B cell (primary cell): ENCODE measurements at regions not wholly inside any gene's neighbourhood (a gene's known extent, or its start where the extent isn't known, plus 50 kb on each side); places are given as distances from the start of the nearest gene placed in this dataset.

Experiments used
- ATAC-seq: fragments of 200-7000 bp; cut with Tn5 transposase; one replicate; pipeline ENCODE4 v1.10.0; 2021; ENCODE audit warnings: low read depth, mild to moderate bottlenecking, moderate number of reproducible peaks, moderate library complexity
- CTCF ChIA-PET: fragments of 350-600 bp; sonication (Branson Sonifier 250); formaldehyde crosslinking; loops from one replicate; lab custom pipeline; 2021; ENCODE audit warnings: antibody characterized with exemption, inconsistent platforms; lab: Charles Lee
- POLR2A ChIA-PET: fragments of 350-600 bp; sonication (Branson Sonifier 250); formaldehyde crosslinking; loops from one replicate; lab custom pipeline; 2021; ENCODE audit warnings: antibody characterized with exemption; lab: Charles Lee
- DNase-seq: peaks from one replicate; pipeline ENCODE4 v3.0.0; 2013
- H2AFZ ChIP-seq: 2 replicates; pipeline ENCODE4 v1.6.1; 2012; ENCODE audit warnings: mild to moderate bottlenecking, low read depth, low read length; ENCODE audit not compliant: insufficient read depth, poor library complexity, severe bottlenecking
- H3K27ac ChIP-seq, 2 donors: 1 replicate in 1 of 2; 2 replicates in 1 of 2; pipeline ENCODE4 v1.5.1; 2012 to 2013; ENCODE audit warnings: low read length in 2 of 2, mild to moderate bottlenecking in 2 of 2, moderate library complexity in 1 of 2
- H3K27me3 ChIP-seq, 4 experiments: fragments of 200-600 bp in 1 of 4; sonication (generic) in 1 of 4; replicated peaks in 1 of 4; 1 replicate in 2 of 4; 2 replicates in 2 of 4; pipeline versions ENCODE4 v1.6.1 to v1.7.0; 2013 to 2016; ENCODE audit warnings: low read length in 3 of 4, mild to moderate bottlenecking in 2 of 4, mixed read lengths in 1 of 4, moderate library complexity in 1 of 4; ENCODE audit not compliant: insufficient read depth in 4 of 4, control insufficient read depth in 3 of 4; ENCODE audit errors: control extremely low read depth in 1 of 4
- H3K36me3 ChIP-seq, 2 experiments: replicated peaks in 1 of 2; 1 replicate in 1 of 2; 2 replicates in 1 of 2; pipeline versions ENCODE4 v1.6.1 to v1.7.1; 2013; ENCODE audit warnings: low read length in 1 of 2; ENCODE audit not compliant: insufficient read depth in 2 of 2, control insufficient read depth in 1 of 2; ENCODE audit errors: control extremely low read depth in 1 of 2, extremely low read depth in 1 of 2
- H3K4me1 ChIP-seq, 2 donors: fragments of 200-600 bp in 1 of 2; sonication (generic) in 1 of 2; 1 replicate in 1 of 2; 2 replicates in 1 of 2; pipeline versions ENCODE4 v1.5.1 to v1.6.1; 2013 to 2017; ENCODE audit warnings: low read length in 2 of 2; ENCODE audit not compliant: control insufficient read depth in 2 of 2, insufficient read depth in 2 of 2
- H3K4me2 ChIP-seq: replicated peaks from 2 replicates; pipeline ENCODE3; 2012; ENCODE audit warnings: mild to moderate bottlenecking, low read depth, low read length; ENCODE audit not compliant: poor library complexity, severe bottlenecking
- H3K4me3 ChIP-seq, 5 experiments: fragments of 200-600 bp in 1 of 5; sonication (generic) in 1 of 5; 1 replicate in 3 of 5; 2 replicates in 2 of 5; pipeline versions ENCODE4 v1.5.1 to v1.7.0; 2011 to 2016; ENCODE audit warnings: low read length in 4 of 5, mild to moderate bottlenecking in 4 of 5, low read depth in 2 of 5, control low read depth in 1 of 5, moderate library complexity in 1 of 5; ENCODE audit not compliant: insufficient read depth in 1 of 5; ENCODE audit errors: control extremely low read depth in 1 of 5, extremely low read depth in 1 of 5
- H3K79me2 ChIP-seq: fragments of 200-600 bp; sonication (generic); one replicate; pipeline ENCODE4 v1.6.0; 2016; ENCODE audit warnings: low read length; ENCODE audit not compliant: control insufficient read depth, insufficient read depth
- H3K9ac ChIP-seq: fragments of 200-600 bp; sonication (generic); 2 replicates; pipeline ENCODE4 v1.6.1; 2017; ENCODE audit warnings: mild to moderate bottlenecking, low read length, moderate library complexity
- H3K9me3 ChIP-seq, 3 donors: one replicate each; pipeline versions ENCODE4 v1.6.1 to v1.7.1; 2013; ENCODE audit warnings: low read length in 2 of 3; ENCODE audit not compliant: control insufficient read depth in 2 of 3, insufficient read depth in 1 of 3; ENCODE audit errors: control extremely low read depth in 1 of 3
- H4K20me1 ChIP-seq: 2 replicates; pipeline ENCODE4 v1.6.0; 2012; ENCODE audit warnings: mild to moderate bottlenecking, low read length; ENCODE audit not compliant: insufficient read depth, control insufficient read depth, poor library complexity, severe bottlenecking
- H3K27ac Mint-ChIP-seq: one replicate; pipeline ENCODE4 v1.8.0; 2021; ENCODE audit warnings: mixed read lengths
- H3K27me3 Mint-ChIP-seq: one replicate; pipeline ENCODE4 v1.8.0; 2021; ENCODE audit warnings: mixed read lengths
- H3K4me1 Mint-ChIP-seq: one replicate; pipeline ENCODE4 v1.8.0; 2021; ENCODE audit warnings: mixed read lengths
- H3K4me3 Mint-ChIP-seq: one replicate; pipeline ENCODE4 v1.8.0; 2021; ENCODE audit warnings: mixed read lengths
- H3K9me3 Mint-ChIP-seq: one replicate; pipeline ENCODE4 v1.8.0; 2022; ENCODE audit warnings: mixed read lengths; ENCODE audit not compliant: insufficient read depth
- EZH2 ChIP-seq: IDR thresholded peaks from 2 replicates; pipeline ENCODE4 v1.6.1; 2012; ENCODE audit warnings: borderline replicate concordance, low read depth, mild to moderate bottlenecking, moderate library complexity, low read length; ENCODE audit not compliant: insufficient read depth, poor library complexity, severe bottlenecking
- WGBS: methylation state at CpG from one replicate; pipeline ENCODE4 v1.1.5; 2013; ENCODE audit warnings: missing lambda C conversion rate; ENCODE audit not compliant: insufficient coverage; 5-methylcytosine and 5-hydroxymethylcytosine counted together
- intact Hi-C: fragments of 100-400 bp; cut with micrococcal nuclease; formaldehyde crosslinking; loops from one replicate; pipeline ENCODE4 v1.10.0; 2022
- TF ChIP-seq, protein P1 (sequence below): fragments of 200-600 bp; IDR thresholded peaks from one replicate; pipeline ENCODE4 v1.8.0; 2022; ENCODE audit warnings: antibody characterized with exemption, mild to moderate bottlenecking

DNA sequence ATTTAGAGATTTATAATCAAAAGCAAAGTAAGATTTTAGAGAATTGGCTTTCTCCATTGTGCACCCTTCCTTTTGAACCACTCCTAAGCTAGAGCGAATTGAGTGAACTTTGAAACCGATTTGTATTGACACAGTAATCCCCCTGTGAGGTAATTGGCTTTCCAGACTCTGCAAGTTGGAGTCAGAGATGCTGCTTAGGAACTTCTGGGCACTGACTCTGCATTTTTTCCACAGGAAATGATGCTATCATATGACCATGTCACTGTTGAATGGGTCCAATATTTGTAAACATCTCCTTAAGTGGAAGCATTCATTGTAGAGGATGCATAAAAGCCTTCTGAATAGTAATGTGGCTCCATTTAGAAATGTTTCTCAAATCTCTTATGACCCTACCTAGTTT is 394.4 kb upstream of the ZNF608 start:
- Mint-ChIP-seq H3K4me1 (peaks cover 12% of the 10 kb centered on the region), H3K27me3 (no peaks in the 10 kb centered on the region), H3K27ac (no peak overlapping the region), H3K4me3 (no peak overlapping the region), H3K9me3 (no peaks in the 10 kb centered on the region)
- CTCF ChIA-PET, result no interaction called here
- H3K4me3 ChIP-seq, result no peak overlapping the region
- H3K79me2 ChIP-seq, result no peaks in the 10 kb centered on the region
- H4K20me1 ChIP-seq, result no peaks in the 10 kb centered on the region
- H3K27me3 ChIP-seq, result no peaks in the 10 kb centered on the region
- H3K27ac ChIP-seq, result no peak overlapping the region
- 100% methylated on average over 2 of the region's 2 CpGs for WGBS
- DNase-seq (no peak), ATAC-seq (no peak)
- POLR2A ChIA-PET, result no interaction called here
- H3K4me1 ChIP-seq, result peaks cover 3 to 15% of the 10 kb centered on the region in 2 donors
- no peak overlapping the region for H3K9ac ChIP-seq
- no peak overlapping the region for H2AFZ ChIP-seq
- no peaks in the 10 kb centered on the region for H3K9me3 ChIP-seq
- TF ChIP-seq, protein P1, sequence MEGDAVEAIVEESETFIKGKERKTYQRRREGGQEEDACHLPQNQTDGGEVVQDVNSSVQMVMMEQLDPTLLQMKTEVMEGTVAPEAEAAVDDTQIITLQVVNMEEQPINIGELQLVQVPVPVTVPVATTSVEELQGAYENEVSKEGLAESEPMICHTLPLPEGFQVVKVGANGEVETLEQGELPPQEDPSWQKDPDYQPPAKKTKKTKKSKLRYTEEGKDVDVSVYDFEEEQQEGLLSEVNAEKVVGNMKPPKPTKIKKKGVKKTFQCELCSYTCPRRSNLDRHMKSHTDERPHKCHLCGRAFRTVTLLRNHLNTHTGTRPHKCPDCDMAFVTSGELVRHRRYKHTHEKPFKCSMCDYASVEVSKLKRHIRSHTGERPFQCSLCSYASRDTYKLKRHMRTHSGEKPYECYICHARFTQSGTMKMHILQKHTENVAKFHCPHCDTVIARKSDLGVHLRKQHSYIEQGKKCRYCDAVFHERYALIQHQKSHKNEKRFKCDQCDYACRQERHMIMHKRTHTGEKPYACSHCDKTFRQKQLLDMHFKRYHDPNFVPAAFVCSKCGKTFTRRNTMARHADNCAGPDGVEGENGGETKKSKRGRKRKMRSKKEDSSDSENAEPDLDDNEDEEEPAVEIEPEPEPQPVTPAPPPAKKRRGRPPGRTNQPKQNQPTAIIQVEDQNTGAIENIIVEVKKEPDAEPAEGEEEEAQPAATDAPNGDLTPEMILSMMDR, result no peak
- intact Hi-C loops, result no loop called here
- no peaks in the 10 kb centered on the region for H3K36me3 ChIP-seq
- H3K4me2 ChIP-seq, result no peak overlapping the region

DNA sequence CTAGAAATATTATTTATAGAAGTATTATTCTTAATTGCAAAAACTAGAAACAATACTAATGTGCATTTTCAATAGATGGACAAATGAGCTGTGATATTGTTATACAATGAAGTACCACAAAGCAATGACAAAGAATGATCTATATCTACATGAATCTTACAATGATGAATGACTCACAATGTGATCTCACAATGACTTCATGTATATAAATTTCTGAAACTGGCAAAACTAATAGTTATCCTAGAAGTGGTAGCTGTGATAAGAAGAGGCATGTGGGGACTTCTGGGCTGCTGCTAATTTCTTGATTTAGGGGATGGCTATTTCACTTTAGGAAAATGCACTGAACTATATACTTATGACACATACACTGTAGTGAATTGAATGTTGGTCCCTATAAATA is 396.0 kb upstream of the ZNF608 start:
- TF ChIP-seq, protein P1, result no peak
- TF ChIP-seq EZH2, result no peak
- ChIA-PET CTCF (no interaction called here), POLR2A (no interaction called here)
- Mint-ChIP-seq H3K4me1 (peaks cover 12% of the 10 kb centered on the region), H3K27me3 (no peaks in the 10 kb centered on the region), H3K27ac (no peak overlapping the region), H3K4me3 (no peak overlapping the region), H3K9me3 (no peaks in the 10 kb centered on the region)
- no peaks in the 10 kb centered on the region for H3K9me3 ChIP-seq
- H3K79me2 ChIP-seq, result no peaks in the 10 kb centered on the region
- no peak overlapping the region for H3K4me2 ChIP-seq
- H3K27me3 ChIP-seq, result no peaks in the 10 kb centered on the region
- ATAC-seq (no peak), DNase-seq (no peak)
- no peak overlapping the region for H3K9ac ChIP-seq
- no peaks in the 10 kb centered on the region for H3K36me3 ChIP-seq
- no peaks in the 10 kb centered on the region for H4K20me1 ChIP-seq
- no peak overlapping the region for H3K4me3 ChIP-seq
- H3K4me1 ChIP-seq, result peaks cover 3 to 15% of the 10 kb centered on the region in 2 donors
- H3K27ac ChIP-seq, result no peak overlapping the region
- no peak overlapping the region for H2AFZ ChIP-seq
- intact Hi-C loops, result no loop called here
